Body of pancreas (tissue), 4 donors: ENCODE measurements at regions not wholly inside any gene's neighbourhood (a gene's known extent, or its start where the extent isn't known, plus 50 kb on each side); places are given as distances from the start of the nearest gene placed in this dataset.

ENCODE experiments used
- CTCF ChIP-seq, 7 experiments: fragments of 450-650 bp in 4 of 7; fragments of 200-600 bp in 3 of 7; sonication (generic) in 3 of 7; IDR thresholded peaks; one replicate each; pipeline ENCODE4 v1.5.1; 2016 to 2019; ENCODE audit warnings: antibody characterized with exemption in 7 of 7
- POLR2A ChIP-seq, 3 donors: fragments of 450-650 bp; IDR thresholded peaks; one replicate each; pipeline ENCODE4 v1.6.1; 2016; ENCODE audit warnings: antibody characterized with exemption in 3 of 3, mild to moderate bottlenecking in 2 of 3

DNA sequence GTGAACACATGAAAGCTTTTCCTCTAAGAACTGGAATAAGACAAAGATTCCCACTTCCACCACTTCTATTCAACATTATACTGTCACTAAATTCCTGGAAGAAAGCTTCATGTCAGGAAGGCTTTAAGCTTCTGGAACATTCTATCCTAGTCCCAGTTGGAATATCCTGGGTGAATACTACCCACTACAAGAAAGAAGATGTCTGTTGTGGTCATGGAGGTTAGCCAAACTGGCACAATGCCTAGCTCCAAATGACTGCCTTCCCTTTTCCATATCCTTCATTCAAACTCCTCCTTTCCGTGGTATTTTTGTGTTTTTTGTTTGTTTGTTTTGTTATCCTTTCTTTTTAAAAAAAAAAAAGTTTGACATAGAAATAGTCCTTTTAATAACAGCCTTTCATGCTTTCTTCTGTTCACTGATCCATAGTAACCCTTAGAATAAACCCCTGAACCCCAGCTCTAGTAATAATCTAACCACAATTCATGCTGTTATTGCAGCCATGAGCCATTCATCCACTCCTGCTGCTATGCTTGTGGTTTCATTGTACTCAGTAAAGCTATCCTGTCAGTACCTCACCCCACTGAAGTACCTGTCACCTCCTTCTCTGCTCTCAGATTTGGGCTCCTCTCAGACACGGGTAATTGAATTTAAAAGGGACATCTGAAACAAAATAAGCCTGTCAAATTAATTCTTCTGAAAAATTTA lies 447.5 kb downstream of the IGSF11 start:
- TF ChIP-seq CTCF (IDR thresholded peaks at IDR 0.05) (no peak), POLR2A (IDR thresholded peaks at IDR 0.05) (no peak)
